ENCODE measurements at regions not wholly inside any gene's neighbourhood (a gene's known extent, or its start where the extent isn't known, plus 50 kb on each side); places are given as distances from the start of the nearest gene placed in this dataset.

- TF ChIP-seq CTCF (IDR thresholded peaks at IDR 0.05): no peak
- no peak for TF ChIP-seq POLR2A (IDR thresholded peaks at IDR 0.05)
Observed at GRCh38 chr12:65649126-65649525, 175.2 kb upstream of the HMGA2 start.

Data from vagina (tissue), 2 donors.